ENCODE measurements at regions not wholly inside any gene's neighbourhood (a gene's known extent, or its start where the extent isn't known, plus 50 kb on each side); places are given as distances from the start of the nearest gene placed in this dataset.

DNA sequence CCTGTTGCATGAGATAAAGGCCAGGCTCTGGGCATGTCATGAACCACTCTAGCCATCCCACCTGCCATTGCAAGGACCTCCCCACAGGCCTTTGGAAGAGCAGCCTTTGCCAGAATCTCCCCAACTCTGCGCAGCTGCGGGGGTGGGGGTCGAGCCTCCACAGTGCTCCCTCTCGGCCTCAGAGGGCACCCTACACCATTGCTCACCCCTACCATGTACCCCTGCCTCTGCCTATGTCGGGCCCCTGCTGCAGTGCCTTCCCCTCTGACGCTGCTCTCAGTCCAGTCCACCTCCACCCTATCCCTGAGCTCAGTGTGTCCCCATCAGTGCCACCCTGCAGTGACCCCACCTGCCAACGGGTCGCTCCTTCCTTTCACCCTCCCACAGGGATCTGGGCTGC is 679.7 kb upstream of the RAB6C start:
- no peaks in the 10 kb centered on the region for H3K79me2 ChIP-seq (ENCODE audit: control insufficient read depth, insufficient read depth, low read length)
- no peak overlapping the region for H3K4me3 ChIP-seq (ENCODE audit: control insufficient read depth in 2 of 3, extremely low read depth in 1 of 3, insufficient read depth in 2 of 3, low read depth in 1 of 3, low read length in 3 of 3)
- H3K9me1 ChIP-seq (ENCODE audit: control insufficient read depth, extremely low read depth, insufficient read depth, low read length): no peaks in the 10 kb centered on the region
- H3K4me2 ChIP-seq (ENCODE audit: control insufficient read depth, extremely low read depth, insufficient read depth, low read depth, low read length): no peak overlapping the region
- dilution Hi-C loops (cut with MboI; ENCODE audit: extremely low pct_ligation_motif_present, low sequenced_read_pairs): no loop called here
- DNase-seq (ENCODE audit: low read depth, low spot score) (no peak), FAIRE-seq (no peak)
- H3K27ac ChIP-seq (ENCODE audit: control insufficient read depth, insufficient read depth, low read length): no peak overlapping the region
- no peaks in the 10 kb centered on the region for H3K9me3 ChIP-seq (ENCODE audit: control insufficient read depth, low read depth, low read length)
- no peaks in the 10 kb centered on the region for H4K20me1 ChIP-seq (ENCODE audit: control insufficient read depth, extremely low read depth, insufficient read depth, low read length)
- no peaks in the 10 kb centered on the region for H3K36me3 ChIP-seq (ENCODE audit: control insufficient read depth in 2 of 2, extremely low read depth in 1 of 2, insufficient read depth in 2 of 2, low read length in 2 of 2)
- no peak overlapping the region for H2AFZ ChIP-seq (ENCODE audit: control insufficient read depth, low read length)
- TF ChIP-seq EZH2 (IDR thresholded peaks at IDR 0.05; ENCODE audit: low read length) (no peak), CTCF (optimal IDR thresholded peaks at IDR 0.05 in 1 of 3, IDR thresholded peaks at IDR 0.05 in 1 of 3, conservative IDR thresholded peaks at IDR 0.05 in 1 of 3; ENCODE audit: extremely low read depth in 1 of 3, insufficient read depth in 2 of 3, low read length in 3 of 3) (no peak)
- H3K9ac ChIP-seq (ENCODE audit: control insufficient read depth, extremely low read depth, insufficient read depth, low read length): no peak overlapping the region
- H3K4me1 ChIP-seq (ENCODE audit: control insufficient read depth, extremely low read depth, insufficient read depth, low read length): no peaks in the 10 kb centered on the region
- H3K27me3 ChIP-seq (ENCODE audit: control insufficient read depth, extremely low read depth, insufficient read depth, low read length): no peaks in the 10 kb centered on the region

- H3K4me3 ChIP-seq (ENCODE audit: control insufficient read depth in 2 of 3, extremely low read depth in 1 of 3, insufficient read depth in 2 of 3, low read depth in 1 of 3, low read length in 3 of 3): no peak overlapping the region
- dilution Hi-C loops (cut with MboI; ENCODE audit: extremely low pct_ligation_motif_present, low sequenced_read_pairs): no loop called here
- H3K9me1 ChIP-seq (ENCODE audit: control insufficient read depth, extremely low read depth, insufficient read depth, low read length): no peaks in the 10 kb centered on the region
- no peak overlapping the region for H3K4me2 ChIP-seq (ENCODE audit: control insufficient read depth, extremely low read depth, insufficient read depth, low read depth, low read length)
- H3K4me1 ChIP-seq (ENCODE audit: control insufficient read depth, extremely low read depth, insufficient read depth, low read length): no peaks in the 10 kb centered on the region
- DNase-seq (ENCODE audit: low read depth, low spot score) (no peak), FAIRE-seq (no peak)
- no peaks in the 10 kb centered on the region for H3K79me2 ChIP-seq (ENCODE audit: control insufficient read depth, insufficient read depth, low read length)
- no peaks in the 10 kb centered on the region for H3K36me3 ChIP-seq (ENCODE audit: control insufficient read depth in 2 of 2, extremely low read depth in 1 of 2, insufficient read depth in 2 of 2, low read length in 2 of 2)
- no peak overlapping the region for H3K9ac ChIP-seq (ENCODE audit: control insufficient read depth, extremely low read depth, insufficient read depth, low read length)
- no peak overlapping the region for H2AFZ ChIP-seq (ENCODE audit: control insufficient read depth, low read length)
- no peaks in the 10 kb centered on the region for H3K27me3 ChIP-seq (ENCODE audit: control insufficient read depth, extremely low read depth, insufficient read depth, low read length)
- no peak overlapping the region for H3K27ac ChIP-seq (ENCODE audit: control insufficient read depth, insufficient read depth, low read length)
- no peaks in the 10 kb centered on the region for H4K20me1 ChIP-seq (ENCODE audit: control insufficient read depth, extremely low read depth, insufficient read depth, low read length)
- no peaks in the 10 kb centered on the region for H3K9me3 ChIP-seq (ENCODE audit: control insufficient read depth, low read depth, low read length)
- no peak for TF ChIP-seq EZH2 (IDR thresholded peaks at IDR 0.05; ENCODE audit: low read length)
- no peak for TF ChIP-seq CTCF (optimal IDR thresholded peaks at IDR 0.05 in 1 of 3, IDR thresholded peaks at IDR 0.05 in 1 of 3, conservative IDR thresholded peaks at IDR 0.05 in 1 of 3; ENCODE audit: extremely low read depth in 1 of 3, insufficient read depth in 2 of 3, low read length in 3 of 3)
Measured at GRCh38 chr2:129300456-129300855, 679.0 kb upstream of the RAB6C start.
